Sigmoid colon (tissue), 6 donors: ENCODE measurements at regions not wholly inside any gene's neighbourhood (a gene's known extent, or its start where the extent isn't known, plus 50 kb on each side); places are given as distances from the start of the nearest gene placed in this dataset.

Experiments used
- DNase-seq: peaks from one replicate; pipeline ENCODE4 v3.0.0-alpha.2; 2019
- H3K27ac ChIP-seq, 4 donors: fragments of 200-600 bp; sonication (generic); one replicate each; pipeline ENCODE4 v1.5.1; 2016 to 2019; ENCODE audit warnings: mild to moderate bottlenecking in 1 of 4
- H3K27me3 ChIP-seq, 3 donors: fragments of 200-600 bp; sonication (generic); one replicate each; pipeline ENCODE4 v1.5.1; 2019; ENCODE audit warnings: mild to moderate bottlenecking in 1 of 3
- H3K36me3 ChIP-seq, 4 donors: fragments of 200-600 bp; sonication (generic); one replicate each; pipeline ENCODE4 v1.5.1; 2016 to 2019
- H3K4me1 ChIP-seq, 4 donors: fragments of 200-600 bp; sonication (generic); one replicate each; pipeline ENCODE4 v1.5.1; 2017 to 2019
- H3K4me3 ChIP-seq, 4 donors: fragments of 200-600 bp; sonication (generic); one replicate each; pipeline ENCODE4 v1.5.1; 2017 to 2019; ENCODE audit warnings: mild to moderate bottlenecking in 2 of 4, moderate library complexity in 1 of 4
- H3K9me3 ChIP-seq, 4 donors: fragments of 200-600 bp in 3 of 4; sonication (generic) in 3 of 4; one replicate each; pipeline versions ENCODE4 v1.5.1 to v1.6.1; 2013 to 2019
- CTCF ChIP-seq, 4 experiments: fragments of 450-650 bp in 3 of 4; fragments of 200-600 bp in 1 of 4; IDR thresholded peaks; one replicate each; pipeline ENCODE4 v1.5.1; 2016 to 2019; ENCODE audit warnings: antibody characterized with exemption in 4 of 4, mild to moderate bottlenecking in 3 of 4, moderate library complexity in 2 of 4
- EP300 ChIP-seq, 4 donors: sonication (generic); formaldehyde crosslinking; IDR thresholded peaks; one replicate each; pipeline ENCODE4 v1.6.1; 2017; ENCODE audit warnings: antibody characterized with exemption in 4 of 4
- POLR2A ChIP-seq, 2 donors: fragments of 450-650 bp; IDR thresholded peaks; one replicate each; pipeline ENCODE4 v1.6.1; 2016; ENCODE audit warnings: antibody characterized with exemption in 2 of 2, mild to moderate bottlenecking in 2 of 2, moderate library complexity in 2 of 2
- POLR2AphosphoS5 ChIP-seq, 4 donors: sonication (generic); formaldehyde crosslinking; IDR thresholded peaks; one replicate each; pipeline ENCODE4 v1.6.1; 2017; ENCODE audit warnings: antibody characterized with exemption in 4 of 4
- WGBS, 2 donors: extraction: QIAGEN DNeasy Blood & Tissue Kit; methylation state at CpG; one replicate each; pipeline ENCODE4 v1.1.7; 2013; 5-methylcytosine and 5-hydroxymethylcytosine counted together
- intact Hi-C: fragments of 100-400 bp; cut with DNase I; formaldehyde crosslinking; loops from one replicate; pipeline ENCODE4 v1.15.1; 2023
- donor health status: healthy with polysubstance abuse.
- donor health status: healthy.

GRCh38 chr2:176392744-176393414 is 123.6 kb downstream of the MTX2 start:
- peak overlapping the region in 1 of 4 donors; percentile 42 for H3K27ac ChIP-seq
- peaks cover 0 to 35% (median 32%) of the 10 kb centered on the region in 4 donors for H3K4me1 ChIP-seq
- H3K27me3 ChIP-seq, result no peaks in the 10 kb centered on the region
- intact Hi-C loops, result no loop called here
- no peak overlapping the region for H3K4me3 ChIP-seq
- no peak for TF ChIP-seq EP300 (IDR thresholded peaks at IDR 0.05)
- no peak for TF ChIP-seq POLR2AphosphoS5 (IDR thresholded peaks at IDR 0.05)
- TF ChIP-seq CTCF (IDR thresholded peaks at IDR 0.05), result no peak
- TF ChIP-seq POLR2A (IDR thresholded peaks at IDR 0.05), result no peak
- 88 to 90% methylated on average over 3 of the region's 3 CpGs for WGBS, 2 donors
- no peaks in the 10 kb centered on the region for H3K36me3 ChIP-seq
- DNase-seq, result no peak
- H3K9me3 ChIP-seq, result no peaks in the 10 kb centered on the region

GRCh38 chr2:176395273-176395854 is 126.1 kb downstream of the MTX2 start:
- WGBS, 2 donors, result 43 to 77% methylated on average over 3 of the region's 3 CpGs
- no peak for DNase-seq
- H3K4me1 ChIP-seq, result peaks cover 0 to 29% (median 27%) of the 10 kb centered on the region in 4 donors
- intact Hi-C loops, result no loop called here
- no peaks in the 10 kb centered on the region for H3K9me3 ChIP-seq
- no peaks in the 10 kb centered on the region for H3K36me3 ChIP-seq
- no peak overlapping the region for H3K4me3 ChIP-seq
- no peak overlapping the region for H3K27ac ChIP-seq
- no peaks in the 10 kb centered on the region for H3K27me3 ChIP-seq
- no peak for TF ChIP-seq POLR2A (IDR thresholded peaks at IDR 0.05)
- no peak for TF ChIP-seq CTCF (IDR thresholded peaks at IDR 0.05)
- TF ChIP-seq POLR2AphosphoS5 (IDR thresholded peaks at IDR 0.05), result no peak
- no peak for TF ChIP-seq EP300 (IDR thresholded peaks at IDR 0.05)

- DNase-seq, result no peak
- Histone ChIP-seq H3K27ac (no peak overlapping the region), H3K4me3 (no peak overlapping the region), H3K9me3 (no peaks in the 10 kb centered on the region), H3K27me3 (no peaks in the 10 kb centered on the region), H3K36me3 (no peaks in the 10 kb centered on the region), H3K4me1 (no peaks in the 10 kb centered on the region)
- WGBS, 2 donors, result 42 to 91% methylated on average over 2 of the region's 2 CpGs
- no peak for TF ChIP-seq POLR2AphosphoS5 (IDR thresholded peaks at IDR 0.05)
- no peak for TF ChIP-seq POLR2A (IDR thresholded peaks at IDR 0.05)
- no peak for TF ChIP-seq CTCF (IDR thresholded peaks at IDR 0.05)
- TF ChIP-seq EP300 (IDR thresholded peaks at IDR 0.05), result no peak
- intact Hi-C loops, result no loop called here
Measured at GRCh38 chr2:176398243-176399073, 129.2 kb downstream of the MTX2 start.

GRCh38 chr2:176399074-176399598 is 129.9 kb downstream of the MTX2 start:
- intact Hi-C loops, result no loop called here
- H3K4me3 ChIP-seq, result no peak overlapping the region
- TF ChIP-seq EP300 (IDR thresholded peaks at IDR 0.05) (no peak), POLR2A (IDR thresholded peaks at IDR 0.05) (no peak), POLR2AphosphoS5 (IDR thresholded peaks at IDR 0.05) (no peak), CTCF (IDR thresholded peaks at IDR 0.05) (no peak)

More at GRCh38 chr2:176399074-176399598, 129.9 kb downstream of the MTX2 start:
- no peaks in the 10 kb centered on the region for H3K36me3 ChIP-seq
- DNase-seq, result no peak
- H3K27ac ChIP-seq, result no peak overlapping the region
- no peaks in the 10 kb centered on the region for H3K27me3 ChIP-seq
- no peaks in the 10 kb centered on the region for H3K9me3 ChIP-seq
- no peaks in the 10 kb centered on the region for H3K4me1 ChIP-seq
